ENCODE measurements at regions not wholly inside any gene's neighbourhood (a gene's known extent, or its start where the extent isn't known, plus 50 kb on each side); places are given as distances from the start of the nearest gene placed in this dataset.

- no peak overlapping the region for H3K27ac ChIP-seq
- peaks cover 34 to 38% of the 10 kb centered on the region in 2 donors for H3K4me1 ChIP-seq (replicated peaks in 1 of 2)
- ATAC-seq (replicated peaks in 6 of 8) = peak in 5 of 8 experiments; percentile 4 to 67 (median 25)
- no peak overlapping the region for H3K4me3 ChIP-seq
- in situ Hi-C loops (cut with MboI; ENCODE audit: low pct_unique_long_range_greater_than_20kb in 2 of 9, low sequenced_read_pairs in 9 of 9, unreplicated experiment in 9 of 9) = no loop called here
- WGBS, 10 experiments = 7 to 100% (median 87%) methylated on average over 1 to 2 of the region's 2 CpGs; no CpG with 5 or more reads in 2 of the 10 experiments
Measured at GRCh38 chr5:93192087-93192486, 388.9 kb downstream of the NR2F1-AS1 start.

GRCh38 chr5:93191035-93191817 is 389.8 kb downstream of the NR2F1-AS1 start:
- H3K27ac ChIP-seq = no peak overlapping the region
- WGBS, 10 experiments = 18 to 84% (median 68%) methylated on average over 5 to 10 of the region's 11 CpGs; no CpG with 5 or more reads in 1 of the 10 experiments
- H3K4me1 ChIP-seq (replicated peaks in 1 of 2) = peaks cover 34 to 38% of the 10 kb centered on the region in 2 donors
- ATAC-seq (replicated peaks in 6 of 8) = peak in 6 of 8 experiments; percentile 21 to 58 (median 39)
- in situ Hi-C loops (cut with MboI; ENCODE audit: low pct_unique_long_range_greater_than_20kb in 2 of 9, low sequenced_read_pairs in 9 of 9, unreplicated experiment in 9 of 9) = no loop called here
- no peak overlapping the region for H3K4me3 ChIP-seq

- Histone ChIP-seq H3K4me1 (replicated peaks in 1 of 2) (peaks cover 34 to 38% of the 10 kb centered on the region in 2 donors), H3K4me3 (no peak overlapping the region), H3K27ac (no peak overlapping the region)
- peak in 5 of 8 experiments; percentile 44 to 62 (median 52) for ATAC-seq (replicated peaks in 6 of 8)
- WGBS, 10 experiments = 14 to 100% (median 79%) methylated on average over 1 to 2 of the region's 2 CpGs; no CpG with 5 or more reads in 2 of the 10 experiments
- in situ Hi-C loops (cut with MboI; ENCODE audit: low pct_unique_long_range_greater_than_20kb in 2 of 9, low sequenced_read_pairs in 9 of 9, unreplicated experiment in 9 of 9) = no loop called here
Measured at GRCh38 chr5:93189707-93190120, 391.3 kb downstream of the NR2F1-AS1 start.

GRCh38 chr5:93188876-93189485 is 392.0 kb downstream of the NR2F1-AS1 start:
- no peak for ATAC-seq (replicated peaks in 6 of 8)
- WGBS, 10 experiments = 92 to 100% (median 100%) methylated on average over 1 to 2 of the region's 3 CpGs; no CpG with 5 or more reads in 2 of the 10 experiments
- in situ Hi-C loops (cut with MboI; ENCODE audit: low pct_unique_long_range_greater_than_20kb in 2 of 9, low sequenced_read_pairs in 9 of 9, unreplicated experiment in 9 of 9) = no loop called here
- no peak overlapping the region for H3K4me3 ChIP-seq
- H3K4me1 ChIP-seq (replicated peaks in 1 of 2) = peaks cover 28 to 33% of the 10 kb centered on the region in 2 donors
- no peak overlapping the region for H3K27ac ChIP-seq

GRCh38 chr5:93186076-93186682 is 394.8 kb downstream of the NR2F1-AS1 start:
- in situ Hi-C loops (cut with MboI; ENCODE audit: low pct_unique_long_range_greater_than_20kb in 2 of 9, low sequenced_read_pairs in 9 of 9, unreplicated experiment in 9 of 9) = no loop called here
- WGBS, 10 experiments = 0 to 83% (median 79%) methylated on average over 1 to 3 of the region's 3 CpGs
- ATAC-seq (replicated peaks in 6 of 8) = peak; percentile 17 to 95 (median 48)
- Histone ChIP-seq H3K4me3 (no peak overlapping the region), H3K27ac (no peak overlapping the region), H3K4me1 (replicated peaks in 1 of 2) (peaks cover 5% of the 10 kb centered on the region in 2 donors)

GRCh38 chr5:93184041-93184440 is 397.0 kb downstream of the NR2F1-AS1 start:
- 25 to 100% (median 88%) methylated on average over 1 of the region's 1 CpG; no CpG with 5 or more reads in 1 of the 10 experiments for WGBS, 10 experiments
- Histone ChIP-seq H3K27ac (no peak overlapping the region), H3K4me1 (replicated peaks in 1 of 2) (no peaks in the 10 kb centered on the region), H3K4me3 (no peak overlapping the region)
- ATAC-seq (replicated peaks in 6 of 8) = no peak
- in situ Hi-C loops (cut with MboI; ENCODE audit: low pct_unique_long_range_greater_than_20kb in 2 of 9, low sequenced_read_pairs in 9 of 9, unreplicated experiment in 9 of 9) = no loop called here

- Histone ChIP-seq H3K27ac (no peak overlapping the region), H3K4me1 (replicated peaks in 1 of 2) (no peaks in the 10 kb centered on the region), H3K4me3 (no peak overlapping the region)
- ATAC-seq (replicated peaks in 6 of 8) = peak in 2 of 8 experiments; percentile 66 to 74
- WGBS, 10 experiments = 0 to 100% (median 58%) methylated on average over 1 of the region's 1 CpG
- in situ Hi-C loops (cut with MboI; ENCODE audit: low pct_unique_long_range_greater_than_20kb in 2 of 9, low sequenced_read_pairs in 9 of 9, unreplicated experiment in 9 of 9) = no loop called here
Measured at GRCh38 chr5:93179466-93179865, 401.6 kb downstream of the NR2F1-AS1 start.

GRCh38 chr5:93174930-93175329 is 406.1 kb downstream of the NR2F1-AS1 start:
- no peak for ATAC-seq (replicated peaks in 6 of 8)
- in situ Hi-C loops (cut with MboI; ENCODE audit: low pct_unique_long_range_greater_than_20kb in 2 of 9, low sequenced_read_pairs in 9 of 9, unreplicated experiment in 9 of 9) = no loop called here
- WGBS, 10 experiments = 50 to 100% (median 100%) methylated on average over 1 of the region's 1 CpG; no CpG with 5 or more reads in 2 of the 10 experiments
- H3K27ac ChIP-seq = no peak overlapping the region
- H3K4me3 ChIP-seq = no peak overlapping the region
- H3K4me1 ChIP-seq (replicated peaks in 1 of 2) = no peaks in the 10 kb centered on the region

GRCh38 chr5:93165559-93165958 is 415.5 kb downstream of the NR2F1-AS1 start:
- no peak for ATAC-seq (replicated peaks in 6 of 8)
- Histone ChIP-seq H3K4me1 (replicated peaks in 1 of 2) (peaks cover 5 to 10% of the 10 kb centered on the region in 2 donors), H3K4me3 (no peak overlapping the region), H3K27ac (no peak overlapping the region)
- in situ Hi-C loops (cut with MboI; ENCODE audit: low pct_unique_long_range_greater_than_20kb in 2 of 9, low sequenced_read_pairs in 9 of 9, unreplicated experiment in 9 of 9) = no loop called here
- 25 to 100% (median 95%) methylated on average over 2 of the region's 2 CpGs; no CpG with 5 or more reads in 3 of the 10 experiments for WGBS, 10 experiments

GRCh38 chr5:93164690-93165089 is 416.3 kb downstream of the NR2F1-AS1 start:
- Histone ChIP-seq H3K4me1 (replicated peaks in 1 of 2) (peaks cover 5 to 10% of the 10 kb centered on the region in 2 donors), H3K4me3 (no peak overlapping the region), H3K27ac (no peak overlapping the region)
- ATAC-seq (replicated peaks in 6 of 8) = no peak
- in situ Hi-C loops (cut with MboI; ENCODE audit: low pct_unique_long_range_greater_than_20kb in 2 of 9, low sequenced_read_pairs in 9 of 9, unreplicated experiment in 9 of 9) = no loop called here
- 32 to 100% (median 75%) methylated on average over 1 to 2 of the region's 2 CpGs for WGBS, 10 experiments

- Histone ChIP-seq H3K27ac (no peak overlapping the region), H3K4me1 (replicated peaks in 1 of 2) (peaks cover 5 to 10% of the 10 kb centered on the region in 2 donors), H3K4me3 (no peak overlapping the region)
- in situ Hi-C loops (cut with MboI; ENCODE audit: low pct_unique_long_range_greater_than_20kb in 2 of 9, low sequenced_read_pairs in 9 of 9, unreplicated experiment in 9 of 9) = no loop called here
- peak in 2 of 8 experiments; percentile 29 to 40 for ATAC-seq (replicated peaks in 6 of 8)
Measured at GRCh38 chr5:93163010-93163663, 417.9 kb downstream of the NR2F1-AS1 start.

GRCh38 chr5:93161661-93162654 is 419.1 kb downstream of the NR2F1-AS1 start:
- Histone ChIP-seq H3K4me3 (no peak overlapping the region), H3K4me1 (replicated peaks in 1 of 2) (peaks cover 5 to 10% of the 10 kb centered on the region in 2 donors), H3K27ac (no peak overlapping the region)
- peak; percentile 59 to 97 (median 78) for ATAC-seq (replicated peaks in 6 of 8)
- in situ Hi-C loops (cut with MboI; ENCODE audit: low pct_unique_long_range_greater_than_20kb in 2 of 9, low sequenced_read_pairs in 9 of 9, unreplicated experiment in 9 of 9) = no loop called here
- 0 to 63% (median 40%) methylated on average over 1 of the region's 1 CpG; no CpG with 5 or more reads in 7 of the 10 experiments for WGBS, 10 experiments
